Keratinocyte (primary cell): ENCODE measurements at regions not wholly inside any gene's neighbourhood (a gene's known extent, or its start where the extent isn't known, plus 50 kb on each side); places are given as distances from the start of the nearest gene placed in this dataset.

ENCODE experiments used
- DNase-seq: peaks from one replicate; pipeline ENCODE4 v3.0.0-alpha.2; 2011; ENCODE audit warnings: low read depth, missing footprints, low spot score
- FAIRE-seq: peaks from 2 replicates; lab custom pipeline; 2011; peaks lifted over from hg19 to GRCh38; lab: Jason Lieb, UNC
- H2AFZ ChIP-seq: 2 replicates; pipeline ENCODE4 v1.6.0; 2012; ENCODE audit warnings: low read length, control low read depth, inconsistent platforms; ENCODE audit not compliant: control insufficient read depth
- H3K27ac ChIP-seq: 2 replicates; pipeline ENCODE4 v1.5.1; 2011; ENCODE audit warnings: low read length; ENCODE audit not compliant: control insufficient read depth, insufficient read depth
- H3K27me3 ChIP-seq: 3 replicates; pipeline ENCODE4 v1.6.0; 2011; ENCODE audit warnings: low read length; ENCODE audit not compliant: control insufficient read depth, insufficient read depth; ENCODE audit errors: extremely low read depth
- H3K36me3 ChIP-seq, 2 experiments: 2 replicates in 1 of 2; 3 replicates in 1 of 2; pipeline ENCODE4 v1.5.1; 2011; ENCODE audit warnings: low read length in 2 of 2, mild to moderate bottlenecking in 1 of 2; ENCODE audit not compliant: control insufficient read depth in 2 of 2, insufficient read depth in 2 of 2; ENCODE audit errors: extremely low read depth in 1 of 2
- H3K4me1 ChIP-seq: 3 replicates; pipeline ENCODE4 v1.5.1; 2011; ENCODE audit warnings: low read length; ENCODE audit not compliant: control insufficient read depth, insufficient read depth; ENCODE audit errors: extremely low read depth
- H3K4me2 ChIP-seq: 3 replicates; pipeline ENCODE4 v1.6.0; 2011; ENCODE audit warnings: low read depth, low read length; ENCODE audit not compliant: control insufficient read depth, insufficient read depth; ENCODE audit errors: extremely low read depth
- H3K4me3 ChIP-seq, 3 experiments: fragments of 200-600 bp in 1 of 3; sonication (generic) in 1 of 3; 2 replicates in 2 of 3; 3 replicates in 1 of 3; pipeline ENCODE4 v1.5.1; 2011 to 2016; ENCODE audit warnings: low read length in 3 of 3, mild to moderate bottlenecking in 3 of 3, control low read depth in 2 of 3, inconsistent platforms in 1 of 3, low read depth in 1 of 3, mixed read lengths in 1 of 3, mixed run types in 1 of 3, moderate library complexity in 1 of 3; ENCODE audit not compliant: control insufficient read depth in 2 of 3, insufficient read depth in 2 of 3; ENCODE audit errors: extremely low read depth in 1 of 3
- H3K79me2 ChIP-seq: 2 replicates; pipeline ENCODE4 v1.6.0; 2012; ENCODE audit warnings: low read length; ENCODE audit not compliant: control insufficient read depth, insufficient read depth
- H3K9ac ChIP-seq: 3 replicates; pipeline ENCODE4 v1.6.0; 2011; ENCODE audit warnings: low read length; ENCODE audit not compliant: control insufficient read depth, insufficient read depth; ENCODE audit errors: extremely low read depth
- H3K9me1 ChIP-seq: 3 replicates; pipeline ENCODE4 v1.6.0; 2011; ENCODE audit warnings: low read length; ENCODE audit not compliant: control insufficient read depth, insufficient read depth; ENCODE audit errors: extremely low read depth
- H3K9me3 ChIP-seq: 2 replicates; pipeline ENCODE4 v1.5.1; 2012; ENCODE audit warnings: low read depth, low read length; ENCODE audit not compliant: control insufficient read depth
- H4K20me1 ChIP-seq: 3 replicates; pipeline ENCODE4 v1.6.0; 2011; ENCODE audit warnings: low read length; ENCODE audit not compliant: control insufficient read depth, insufficient read depth; ENCODE audit errors: extremely low read depth
- EZH2 ChIP-seq: IDR thresholded peaks from one replicate; pipeline ENCODE4 v1.6.1; 2012; ENCODE audit warnings: inconsistent platforms, mild to moderate bottlenecking, low read length, moderate library complexity
- dilution Hi-C: fragments of 300-500 bp; cut with MboI; formaldehyde crosslinking; loops from one replicate; pipeline ENCODE4 v1.7.0; 2020; ENCODE audit warnings: low sequenced_read_pairs; ENCODE audit not compliant: extremely low pct_ligation_motif_present
- TF ChIP-seq, protein P1 (sequence below), 3 experiments: IDR thresholded peaks in 1 of 3; conservative IDR thresholded peaks in 1 of 3; optimal IDR thresholded peaks in 1 of 3; 2 replicates in 2 of 3; 3 replicates in 1 of 3; pipeline versions ENCODE3 to v1.5.1; 2011; ENCODE audit warnings: low read length in 3 of 3, mild to moderate bottlenecking in 3 of 3, moderate library complexity in 2 of 3, control low read depth in 1 of 3, inconsistent platforms in 1 of 3; ENCODE audit not compliant: insufficient read depth in 2 of 3; ENCODE audit errors: extremely low read depth in 1 of 3

DNA sequence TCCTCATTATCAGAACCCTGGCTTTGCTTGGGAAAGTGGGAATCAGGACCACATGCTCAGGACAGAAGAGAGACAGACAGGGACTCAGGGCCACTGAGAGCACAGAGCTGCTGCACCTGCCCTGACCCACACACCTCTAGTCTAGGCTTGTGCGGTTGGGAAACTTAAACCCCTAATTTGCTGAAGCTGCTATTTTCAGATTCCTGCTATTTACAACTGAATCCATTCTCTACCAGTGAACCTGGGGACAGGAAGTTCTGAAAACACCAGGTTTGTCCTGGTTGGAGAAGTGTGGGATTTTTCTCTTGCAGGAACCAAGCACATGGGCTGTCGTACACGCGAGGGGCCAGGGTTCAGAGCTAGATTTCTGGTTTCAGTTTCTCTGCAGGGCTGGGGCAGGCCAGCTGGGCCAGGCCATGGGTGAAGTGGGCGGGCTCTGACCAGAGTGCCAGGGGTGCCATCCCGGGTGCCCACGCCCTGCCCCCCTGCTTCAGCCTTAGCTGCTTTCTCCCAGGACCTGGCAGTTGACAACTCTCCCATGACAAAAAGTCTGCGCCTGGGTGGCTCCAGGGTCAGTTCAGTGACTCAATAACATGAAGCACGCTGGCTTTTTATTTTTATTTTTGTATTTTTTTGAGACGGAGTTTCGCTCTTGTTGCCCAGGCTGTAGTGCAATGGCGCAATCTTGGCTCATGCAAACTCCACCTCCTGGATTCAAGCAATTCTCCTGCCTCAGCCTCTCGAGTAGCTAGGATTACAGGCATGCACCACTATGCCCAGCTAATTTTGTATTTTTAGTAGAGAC lies 51.3 kb upstream of the SLC1A4 start:
- DNase-seq (no peak), FAIRE-seq (no peak)
- H3K9me3 ChIP-seq: no peaks in the 10 kb centered on the region
- H3K79me2 ChIP-seq: no peaks in the 10 kb centered on the region
- H3K4me1 ChIP-seq: peaks cover 10% of the 10 kb centered on the region
- TF ChIP-seq, protein P1, sequence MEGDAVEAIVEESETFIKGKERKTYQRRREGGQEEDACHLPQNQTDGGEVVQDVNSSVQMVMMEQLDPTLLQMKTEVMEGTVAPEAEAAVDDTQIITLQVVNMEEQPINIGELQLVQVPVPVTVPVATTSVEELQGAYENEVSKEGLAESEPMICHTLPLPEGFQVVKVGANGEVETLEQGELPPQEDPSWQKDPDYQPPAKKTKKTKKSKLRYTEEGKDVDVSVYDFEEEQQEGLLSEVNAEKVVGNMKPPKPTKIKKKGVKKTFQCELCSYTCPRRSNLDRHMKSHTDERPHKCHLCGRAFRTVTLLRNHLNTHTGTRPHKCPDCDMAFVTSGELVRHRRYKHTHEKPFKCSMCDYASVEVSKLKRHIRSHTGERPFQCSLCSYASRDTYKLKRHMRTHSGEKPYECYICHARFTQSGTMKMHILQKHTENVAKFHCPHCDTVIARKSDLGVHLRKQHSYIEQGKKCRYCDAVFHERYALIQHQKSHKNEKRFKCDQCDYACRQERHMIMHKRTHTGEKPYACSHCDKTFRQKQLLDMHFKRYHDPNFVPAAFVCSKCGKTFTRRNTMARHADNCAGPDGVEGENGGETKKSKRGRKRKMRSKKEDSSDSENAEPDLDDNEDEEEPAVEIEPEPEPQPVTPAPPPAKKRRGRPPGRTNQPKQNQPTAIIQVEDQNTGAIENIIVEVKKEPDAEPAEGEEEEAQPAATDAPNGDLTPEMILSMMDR (optimal IDR thresholded peaks at IDR 0.05 in 1 of 3, IDR thresholded peaks at IDR 0.05 in 1 of 3, conservative IDR thresholded peaks at IDR 0.05 in 1 of 3; ENCODE audit: extremely low read depth in 1 of 3, insufficient read depth in 2 of 3, low read length in 3 of 3): no peak
- no peak for TF ChIP-seq EZH2
- dilution Hi-C loops: no loop called here
- no peak overlapping the region for H3K4me3 ChIP-seq
- no peak overlapping the region for H3K9ac ChIP-seq
- no peaks in the 10 kb centered on the region for H3K27me3 ChIP-seq
- H3K36me3 ChIP-seq: no peaks in the 10 kb centered on the region
- H3K4me2 ChIP-seq: no peak overlapping the region
- no peak overlapping the region for H2AFZ ChIP-seq
- H3K9me1 ChIP-seq: no peaks in the 10 kb centered on the region
- H4K20me1 ChIP-seq: no peaks in the 10 kb centered on the region
- H3K27ac ChIP-seq: no peak overlapping the region

- Histone ChIP-seq H3K27me3 (no peaks in the 10 kb centered on the region), H3K4me1 (peaks cover 14% of the 10 kb centered on the region), H3K9me3 (no peaks in the 10 kb centered on the region), H3K36me3 (no peaks in the 10 kb centered on the region), H4K20me1 (no peaks in the 10 kb centered on the region), H3K9me1 (no peaks in the 10 kb centered on the region), H3K4me3 (no peak overlapping the region), H2AFZ (no peak overlapping the region), H3K79me2 (no peaks in the 10 kb centered on the region), H3K9ac (no peak overlapping the region), H3K27ac (no peak overlapping the region), H3K4me2 (no peak overlapping the region)
- TF ChIP-seq, protein P1 (optimal IDR thresholded peaks at IDR 0.05 in 1 of 3, IDR thresholded peaks at IDR 0.05 in 1 of 3, conservative IDR thresholded peaks at IDR 0.05 in 1 of 3; ENCODE audit: extremely low read depth in 1 of 3, insufficient read depth in 2 of 3, low read length in 3 of 3): no peak
- no peak for TF ChIP-seq EZH2
- no peak for DNase-seq
- dilution Hi-C loops: no loop called here
- FAIRE-seq: no peak
These were observed 50.5 kb upstream of the SLC1A4 start for GRCh38 chr2:64938607-64939285.
